ENCODE measurements at regions not wholly inside any gene's neighbourhood (a gene's known extent, or its start where the extent isn't known, plus 50 kb on each side); places are given as distances from the start of the nearest gene placed in this dataset.
"Not testable (repeated sequence)": the region's sequence is repeated elsewhere in the genome, so short reads cannot be mapped to it uniquely, and the experiment has no call there.

- no peak for DNase-seq
These were observed 754.7 kb upstream of the GYPC start for GRCh38 chr2:125901278-125901677.

- DNase-seq: no peak
These were observed 729.9 kb upstream of the GYPC start for GRCh38 chr2:125925891-125926546.

DNA sequence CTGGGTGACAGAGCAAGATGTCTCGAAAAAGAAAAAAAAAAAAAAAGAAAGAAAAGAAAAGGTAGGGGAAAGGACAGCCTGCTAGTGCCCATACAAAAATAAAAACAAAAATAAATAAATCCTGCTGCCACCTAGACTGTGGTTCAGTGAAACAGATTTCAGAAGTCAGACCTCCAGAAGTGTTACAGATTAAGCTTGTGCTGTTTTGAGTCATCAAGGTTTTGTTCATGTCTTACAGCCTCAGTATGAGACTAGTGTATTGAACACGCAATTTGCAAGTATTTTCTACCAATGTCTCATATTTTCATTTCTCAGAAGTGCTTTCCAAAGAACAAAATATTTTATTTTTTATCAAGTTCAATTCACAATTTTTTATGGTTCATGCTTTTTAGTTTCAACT lies 720.4 kb upstream of the GYPC start:
- DNase-seq: no peak

DNA sequence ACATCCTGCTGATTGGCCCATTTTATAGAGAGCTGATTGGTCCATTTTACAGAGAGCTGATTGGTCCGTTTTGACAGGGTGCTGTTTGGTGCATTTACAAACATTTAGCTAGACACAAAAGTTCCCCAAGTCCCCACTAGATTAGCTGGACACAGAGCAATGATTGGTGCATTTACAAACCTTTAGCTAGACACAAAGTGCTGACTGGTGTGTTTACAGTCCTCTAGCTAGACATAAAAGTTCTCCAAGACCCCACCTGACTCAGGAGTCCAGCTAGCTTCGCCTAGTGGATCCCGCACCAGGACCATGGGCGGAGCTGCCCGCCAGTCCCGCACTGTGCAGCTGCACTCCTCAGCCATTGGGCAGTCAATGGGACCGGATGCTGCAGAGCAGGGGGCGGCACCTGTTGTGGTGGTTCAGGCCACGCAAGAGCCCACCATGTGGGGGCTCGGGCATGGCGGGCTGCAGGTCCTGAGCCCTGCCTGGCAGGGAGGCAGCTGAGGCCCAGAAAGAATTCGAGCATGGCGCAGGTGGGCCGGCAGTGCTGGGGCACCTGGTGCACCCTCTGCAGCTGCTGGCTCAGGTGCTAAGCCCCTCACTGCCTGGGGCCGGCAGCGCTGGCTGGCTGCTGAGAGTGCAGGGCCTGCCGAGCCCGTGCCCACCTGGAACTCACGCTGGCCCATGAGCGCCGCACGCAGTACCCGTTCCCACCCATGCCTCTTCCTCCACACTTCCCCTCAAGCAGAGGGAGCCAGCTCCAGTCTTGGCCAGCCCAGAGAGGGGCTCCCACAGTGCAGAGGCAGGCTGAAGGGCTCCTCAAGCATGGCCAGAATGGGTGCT lies 713.2 kb upstream of the GYPC start:
- DNase-seq: no peak

DNA sequence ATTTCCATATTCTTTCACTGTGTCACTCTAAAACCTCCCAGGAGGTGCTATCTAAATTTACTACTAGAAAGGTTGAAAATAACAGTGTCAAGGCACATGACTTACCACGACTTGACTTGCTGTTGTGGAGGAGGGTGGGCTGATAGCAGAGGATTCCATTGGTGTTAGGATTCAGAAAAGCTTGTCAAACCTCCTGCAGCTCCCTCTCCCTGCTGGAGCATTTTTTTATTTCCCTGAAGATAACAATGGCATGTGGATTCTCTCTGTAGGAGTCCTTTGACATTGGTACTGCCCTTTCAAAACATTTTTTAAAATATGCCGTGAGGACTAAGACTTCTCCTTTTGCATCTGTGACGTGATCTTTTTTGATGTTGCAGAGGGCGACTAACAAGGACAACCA lies 696.9 kb upstream of the GYPC start:
- DNase-seq: no peak

DNA sequence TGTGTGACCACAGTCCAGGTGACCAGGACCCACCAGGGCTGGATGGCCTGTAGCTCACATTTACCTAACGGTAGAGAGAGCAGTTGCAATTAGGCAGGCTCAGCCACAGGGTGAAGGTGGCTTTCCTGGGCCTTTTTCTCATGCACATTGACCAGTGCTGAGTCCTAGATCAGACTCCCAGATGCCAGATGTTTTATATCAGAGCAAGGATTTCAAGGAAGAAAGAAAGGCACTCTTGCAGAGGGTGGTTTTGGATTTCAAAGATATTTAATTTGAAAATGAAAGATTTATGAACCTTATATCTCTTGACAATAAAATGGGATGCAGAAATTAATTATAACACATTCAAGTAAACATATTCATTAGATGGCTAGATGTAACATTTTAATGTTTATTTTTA lies 694.2 kb upstream of the GYPC start:
- no peak for DNase-seq

- DNase-seq: no peak
These were observed 676.1 kb upstream of the GYPC start for GRCh38 chr2:125979886-125980285.

- no peak for DNase-seq
These were observed 672.6 kb upstream of the GYPC start for GRCh38 chr2:125983364-125983763.

- no peak for DNase-seq
These were observed 626.6 kb upstream of the GYPC start for GRCh38 chr2:126029316-126029715.

- no peak for DNase-seq
These were observed 617.1 kb upstream of the GYPC start for GRCh38 chr2:126038861-126039260.

GRCh38 chr2:126041391-126042047 lies 614.4 kb upstream of the GYPC start:
- DNase-seq: no peak

GRCh38 chr2:126042089-126042488 lies 613.9 kb upstream of the GYPC start:
- DNase-seq: no peak

DNA sequence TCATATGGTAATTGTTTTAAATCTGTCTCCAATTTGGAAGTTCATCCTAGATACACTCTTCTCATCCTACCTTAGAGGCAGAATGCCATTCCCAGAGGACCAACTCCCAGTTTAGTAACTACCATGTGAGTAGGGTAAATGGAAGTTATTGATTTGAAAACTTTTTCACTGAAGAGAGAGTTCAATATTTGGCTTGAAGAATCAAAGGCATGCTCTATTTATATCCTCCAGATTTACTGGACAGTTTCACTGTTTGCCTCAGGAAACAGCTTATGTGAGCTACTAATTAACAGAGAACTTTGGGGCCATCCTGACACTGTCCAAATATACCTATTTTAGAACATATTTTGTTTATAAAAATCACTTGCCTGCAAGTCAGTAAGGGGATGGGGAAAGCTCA lies 607.2 kb upstream of the GYPC start:
- no peak for DNase-seq

DNA sequence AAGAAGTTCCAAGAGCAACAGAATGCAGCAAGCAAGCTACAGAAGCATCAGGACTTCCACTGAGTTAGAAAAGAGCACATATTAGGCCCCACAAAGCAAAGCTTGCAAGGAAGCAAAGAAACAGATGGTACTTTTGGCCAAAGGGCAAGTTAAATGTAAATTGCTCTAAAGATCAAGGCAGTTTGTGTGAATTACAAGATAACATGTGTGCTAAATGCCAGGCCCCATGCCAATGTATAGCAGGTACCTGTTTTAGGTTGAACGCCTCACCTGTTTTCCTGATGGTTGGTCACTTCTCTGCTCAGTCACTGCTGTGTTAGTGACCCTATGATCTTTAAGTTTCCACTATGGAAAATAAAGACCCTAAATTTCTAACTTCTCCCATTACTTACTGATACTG lies 606.5 kb upstream of the GYPC start:
- no peak for DNase-seq

GRCh38 chr2:126050991-126051736 lies 604.8 kb upstream of the GYPC start:
- no peak for DNase-seq

GRCh38 chr2:126051737-126052240 lies 604.2 kb upstream of the GYPC start:
- not testable (repeated sequence) for DNase-seq

- DNase-seq: no peak
These were observed 596.6 kb upstream of the GYPC start for GRCh38 chr2:126059379-126059778.

- DNase-seq: no peak
These were observed 570.8 kb upstream of the GYPC start for GRCh38 chr2:126085011-126085795.

DNA sequence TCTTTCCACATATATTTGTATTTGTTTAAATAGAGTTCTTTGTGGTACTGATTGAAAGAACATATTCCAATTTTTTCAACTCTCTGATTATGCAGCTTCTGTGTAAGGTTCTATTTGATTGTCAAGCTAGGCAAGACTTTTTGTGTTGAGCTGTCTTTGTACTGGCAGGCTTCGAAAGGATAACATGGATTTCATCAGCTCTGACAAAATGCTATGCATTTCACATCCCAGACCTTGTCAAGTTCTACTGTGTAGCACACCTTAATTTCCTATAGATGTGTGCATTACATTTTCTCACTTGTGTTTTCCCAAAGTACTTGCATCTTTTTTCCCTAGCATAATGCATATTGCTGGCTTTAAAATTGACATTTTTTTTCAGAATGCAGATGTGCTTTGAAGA lies 555.0 kb upstream of the GYPC start:
- DNase-seq: no peak

GRCh38 chr2:126106006-126106405 lies 550.0 kb upstream of the GYPC start:
- no peak for DNase-seq

DNA sequence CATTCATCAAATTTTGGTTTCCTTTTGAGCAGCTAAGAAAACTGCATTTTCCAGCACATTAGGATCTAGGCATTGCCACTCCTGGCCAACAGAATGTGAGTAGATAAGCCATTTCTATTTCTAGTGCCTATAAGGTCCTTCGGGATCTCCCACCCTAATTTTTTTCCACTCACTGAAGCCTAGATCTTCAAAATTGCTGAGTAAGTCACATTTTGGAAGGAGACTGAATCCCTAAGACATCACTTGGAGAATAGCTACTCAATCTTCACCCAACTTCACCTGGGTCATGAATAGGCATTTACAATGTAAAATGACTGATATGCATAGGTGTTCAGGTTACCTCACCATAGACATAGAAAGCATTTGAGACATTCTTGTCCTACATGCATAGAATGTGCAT lies 548.1 kb upstream of the GYPC start:
- no peak for DNase-seq

DNA sequence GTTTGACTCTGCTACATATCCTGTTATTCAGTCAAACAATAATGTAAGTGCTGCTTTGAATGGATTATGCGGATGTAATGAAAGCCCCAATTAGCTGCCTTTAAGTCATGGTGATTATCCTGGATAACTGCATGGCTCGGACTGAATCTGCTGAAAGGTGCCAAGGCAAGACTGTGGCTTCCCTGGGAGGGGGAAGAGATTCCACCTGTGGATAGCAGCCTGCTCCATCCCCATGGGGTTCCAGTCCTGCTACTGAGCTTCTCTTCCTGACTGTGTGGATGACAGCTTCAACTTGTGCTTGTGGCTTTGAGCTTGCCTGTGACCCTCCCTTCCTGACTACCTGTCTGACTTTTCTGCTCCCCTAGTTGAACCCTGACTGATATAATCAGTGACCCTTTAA lies 540.0 kb upstream of the GYPC start:
- DNase-seq: no peak

Measured in stimulated activated CD4-positive, alpha-beta T cell treated with anti-CD3 and anti-CD28 coated beads, Interleukin-4, amount 100 ng/mL, for 1 hour (primary cell).